ENCODE measurements at regions not wholly inside any gene's neighbourhood (a gene's known extent, or its start where the extent isn't known, plus 50 kb on each side); places are given as distances from the start of the nearest gene placed in this dataset.

DNA sequence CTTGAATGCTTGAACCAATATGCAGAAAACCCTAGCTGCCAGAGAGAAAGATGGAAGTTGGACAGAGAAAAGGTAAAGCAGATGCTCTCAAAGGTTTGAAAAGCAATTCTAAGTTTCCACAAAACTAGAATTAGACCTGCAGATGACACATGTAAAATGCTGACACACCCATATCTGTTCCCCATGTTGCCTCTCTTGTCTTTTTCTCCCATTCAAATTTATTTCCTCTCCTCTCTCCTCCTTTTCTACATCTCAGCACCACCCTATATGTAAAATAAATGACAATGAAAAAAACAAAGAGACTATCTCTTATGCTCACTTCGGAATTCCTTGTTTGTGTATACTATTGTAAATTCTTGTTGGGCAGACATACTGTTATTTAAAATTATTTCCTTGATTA is 75.5 kb upstream of the PLEKHA5 start:
- TF ChIP-seq FOXA1 (IDR thresholded peaks at IDR 0.05), result no peak
- no peak for TF ChIP-seq FOXK2 (IDR thresholded peaks at IDR 0.05)
- TF ChIP-seq NFRKB (IDR thresholded peaks at IDR 0.05), result no peak
- TF ChIP-seq TARDBP (IDR thresholded peaks at IDR 0.05), result no peak
- TF ChIP-seq CTBP1 (IDR thresholded peaks at IDR 0.05; ENCODE audit: borderline replicate concordance), result no peak
- TF ChIP-seq HDGF (IDR thresholded peaks at IDR 0.05; ENCODE audit: borderline replicate concordance), result no peak
- no peak for TF ChIP-seq L3MBTL2 (conservative IDR thresholded peaks at IDR 0.05)
- no peak for TF ChIP-seq SUZ12 (IDR thresholded peaks at IDR 0.05)
- TF ChIP-seq, protein P1, sequence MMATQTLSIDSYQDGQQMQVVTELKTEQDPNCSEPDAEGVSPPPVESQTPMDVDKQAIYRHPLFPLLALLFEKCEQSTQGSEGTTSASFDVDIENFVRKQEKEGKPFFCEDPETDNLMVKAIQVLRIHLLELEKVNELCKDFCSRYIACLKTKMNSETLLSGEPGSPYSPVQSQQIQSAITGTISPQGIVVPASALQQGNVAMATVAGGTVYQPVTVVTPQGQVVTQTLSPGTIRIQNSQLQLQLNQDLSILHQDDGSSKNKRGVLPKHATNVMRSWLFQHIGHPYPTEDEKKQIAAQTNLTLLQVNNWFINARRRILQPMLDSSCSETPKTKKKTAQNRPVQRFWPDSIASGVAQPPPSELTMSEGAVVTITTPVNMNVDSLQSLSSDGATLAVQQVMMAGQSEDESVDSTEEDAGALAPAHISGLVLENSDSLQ (IDR thresholded peaks at IDR 0.05), result no peak
- TF ChIP-seq LEF1 (IDR thresholded peaks at IDR 0.05; ENCODE audit: borderline replicate concordance), result no peak
- TF ChIP-seq ARNT (IDR thresholded peaks at IDR 0.05), result no peak
- no peak for DNase-seq (ENCODE audit: extremely low spot score)
- POLR2A ChIA-PET, result no interaction called here
- CTCF ChIA-PET, result no interaction called here

GRCh38 chr12:19055589-19055988 is 73.9 kb upstream of the PLEKHA5 start:
- no peak for DNase-seq (ENCODE audit: extremely low spot score)
- ChIA-PET POLR2A (no interaction called here), CTCF (no interaction called here)
- TF ChIP-seq FOXM1 (IDR thresholded peaks at IDR 0.05; ENCODE audit: borderline replicate concordance) (no peak), BHLHE40 (IDR thresholded peaks at IDR 0.05; ENCODE audit: borderline replicate concordance) (no peak), ELF4 (IDR thresholded peaks at IDR 0.05) (no peak)

GRCh38 chr12:19058235-19059021 is 71.1 kb upstream of the PLEKHA5 start:
- no peak for DNase-seq (ENCODE audit: extremely low spot score)
- TF ChIP-seq, protein P1 (IDR thresholded peaks at IDR 0.05), result no peak
- no peak for TF ChIP-seq FOXK2 (IDR thresholded peaks at IDR 0.05)
- no peak for TF ChIP-seq TARDBP (IDR thresholded peaks at IDR 0.05)
- TF ChIP-seq ARNT (IDR thresholded peaks at IDR 0.05), result no peak
- no peak for TF ChIP-seq NFRKB (IDR thresholded peaks at IDR 0.05)
- TF ChIP-seq L3MBTL2 (conservative IDR thresholded peaks at IDR 0.05), result no peak
- no peak for TF ChIP-seq FOXM1 (IDR thresholded peaks at IDR 0.05; ENCODE audit: borderline replicate concordance)
- no peak for TF ChIP-seq ZNF384 (IDR thresholded peaks at IDR 0.05)
- TF ChIP-seq ELF4 (IDR thresholded peaks at IDR 0.05), result no peak
- no peak for TF ChIP-seq SP1 (IDR thresholded peaks at IDR 0.05)
- no peak for TF ChIP-seq SUZ12 (IDR thresholded peaks at IDR 0.05)
- TF ChIP-seq CTBP1 (IDR thresholded peaks at IDR 0.05; ENCODE audit: borderline replicate concordance), result no peak
- no peak for TF ChIP-seq HDGF (IDR thresholded peaks at IDR 0.05; ENCODE audit: borderline replicate concordance)
- no peak for TF ChIP-seq LEF1 (IDR thresholded peaks at IDR 0.05; ENCODE audit: borderline replicate concordance)
- no peak for TF ChIP-seq FOXA1 (IDR thresholded peaks at IDR 0.05)
- no peak for TF ChIP-seq BHLHE40 (IDR thresholded peaks at IDR 0.05; ENCODE audit: borderline replicate concordance)
- ChIA-PET POLR2A (no interaction called here), CTCF (interaction anchor here (0.6 kb wide), 1 partner anchor 100 kb away, joined by 3 read pairs; no protein-coding TSS in a partner anchor)

GRCh38 chr12:19064713-19065112 is 64.8 kb upstream of the PLEKHA5 start:
- TF ChIP-seq CTBP1 (IDR thresholded peaks at IDR 0.05; ENCODE audit: borderline replicate concordance) (no peak), SP1 (IDR thresholded peaks at IDR 0.05) (no peak)
- TF ChIP-seq, protein P1 (IDR thresholded peaks at IDR 0.05), result no peak
- no peak for DNase-seq (ENCODE audit: extremely low spot score)
- CTCF ChIA-PET, result interaction anchor here (0.7 kb wide), 1 partner anchor 9 kb away, joined by 5 read pairs; no protein-coding TSS in a partner anchor
- POLR2A ChIA-PET, result no interaction called here

- CTCF ChIA-PET, result interaction anchor here (0.7 kb wide), 1 partner anchor 8 kb away, joined by 5 read pairs; no protein-coding TSS in a partner anchor
- no peak for TF ChIP-seq SP1 (IDR thresholded peaks at IDR 0.05)
- no peak for TF ChIP-seq L3MBTL2 (conservative IDR thresholded peaks at IDR 0.05)
- TF ChIP-seq NFRKB (IDR thresholded peaks at IDR 0.05), result no peak
- no peak for TF ChIP-seq ZNF384 (IDR thresholded peaks at IDR 0.05)
- POLR2A ChIA-PET, result no interaction called here
- no peak for DNase-seq (ENCODE audit: extremely low spot score)
Observed at GRCh38 chr12:19065223-19065622, 64.3 kb upstream of the PLEKHA5 start.

GRCh38 chr12:19065871-19066270 is 63.7 kb upstream of the PLEKHA5 start:
- DNase-seq (ENCODE audit: extremely low spot score), result no peak
- ChIA-PET POLR2A (no interaction called here), CTCF (no interaction called here)
- TF ChIP-seq L3MBTL2 (conservative IDR thresholded peaks at IDR 0.05) (no peak), FOXK2 (IDR thresholded peaks at IDR 0.05) (no peak), SUZ12 (IDR thresholded peaks at IDR 0.05) (no peak), HDGF (IDR thresholded peaks at IDR 0.05; ENCODE audit: borderline replicate concordance) (no peak), FOXM1 (IDR thresholded peaks at IDR 0.05; ENCODE audit: borderline replicate concordance) (no peak), ARNT (IDR thresholded peaks at IDR 0.05) (no peak), TARDBP (IDR thresholded peaks at IDR 0.05) (no peak), ELF4 (IDR thresholded peaks at IDR 0.05) (no peak), CTBP1 (IDR thresholded peaks at IDR 0.05; ENCODE audit: borderline replicate concordance) (no peak), NFRKB (IDR thresholded peaks at IDR 0.05) (no peak), SP1 (IDR thresholded peaks at IDR 0.05) (no peak), ZNF384 (IDR thresholded peaks at IDR 0.05) (no peak), FOXA1 (IDR thresholded peaks at IDR 0.05) (no peak), BHLHE40 (IDR thresholded peaks at IDR 0.05; ENCODE audit: borderline replicate concordance) (no peak), LEF1 (IDR thresholded peaks at IDR 0.05; ENCODE audit: borderline replicate concordance) (no peak)
- TF ChIP-seq, protein P1 (IDR thresholded peaks at IDR 0.05), result no peak

Measured in HEK293T (cell line).